ENCODE measurements at regions not wholly inside any gene's neighbourhood (a gene's known extent, or its start where the extent isn't known, plus 50 kb on each side); places are given as distances from the start of the nearest gene placed in this dataset.
A peak's percentile ranks its signal among the peaks of the same experiment; 100 is the strongest.

- peaks cover 2% of the 10 kb centered on the region for H3K9me3 Mint-ChIP-seq (ENCODE audit: unreplicated experiment)
Observed at GRCh38 chr4:123976819-123977218, 580.2 kb downstream of the SPRY1 start.

DNA sequence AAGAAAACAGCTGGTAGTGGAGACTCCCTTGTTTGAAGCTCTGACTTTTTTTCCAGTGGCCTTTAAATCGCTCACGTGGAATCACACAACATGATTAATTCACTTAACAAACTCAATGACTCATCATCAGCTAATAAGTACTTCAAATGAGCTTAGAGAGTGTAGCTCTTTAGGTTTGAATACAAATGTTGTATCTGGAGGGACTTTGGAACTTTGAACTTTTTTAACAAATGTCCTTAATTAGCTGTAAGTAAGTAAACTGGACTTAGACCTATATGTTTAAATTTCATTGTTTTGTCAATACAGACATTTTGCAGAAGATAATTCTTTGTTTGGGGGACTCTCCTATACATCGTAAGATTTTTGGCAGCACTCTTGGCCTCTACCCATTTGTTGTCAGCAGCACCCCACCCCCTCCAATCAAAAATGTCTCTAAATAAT is 581.1 kb downstream of the SPRY1 start:
- H3K36me3 ChIP-seq (ENCODE audit: insufficient read depth, low read length) = no peaks in the 10 kb centered on the region
- Mint-ChIP-seq H3K4me1 (ENCODE audit: low read depth, unreplicated experiment) (peaks cover 5% of the 10 kb centered on the region), H3K9me3 (ENCODE audit: unreplicated experiment) (peaks cover 2% of the 10 kb centered on the region), H3K27me3 (ENCODE audit: low read depth, unreplicated experiment) (no peaks in the 10 kb centered on the region), H3K36me3 (ENCODE audit: low read depth, unreplicated experiment) (peaks cover 3% of the 10 kb centered on the region), H3K4me3 (ENCODE audit: unreplicated experiment) (no peak overlapping the region), H3K27ac (ENCODE audit: unreplicated experiment) (no peak overlapping the region)
- FAIRE-seq (no peak), DNase-seq (ENCODE audit: low read depth) (peak; percentile 60)
- no peak overlapping the region for H3K9ac ChIP-seq (ENCODE audit: low read length)
- no peaks in the 10 kb centered on the region for H3K27me3 ChIP-seq (ENCODE audit: insufficient read depth, low read length)
- no peak overlapping the region for H2AFZ ChIP-seq (ENCODE audit: low read depth, low read length)
- no peaks in the 10 kb centered on the region for H4K20me1 ChIP-seq (ENCODE audit: insufficient read depth, low read length)
- no peaks in the 10 kb centered on the region for H3K4me1 ChIP-seq (ENCODE audit: insufficient read depth, low read length)
- no peak overlapping the region for H3K4me2 ChIP-seq (ENCODE audit: low read length)
- TF ChIP-seq EZH2 (IDR thresholded peaks at IDR 0.05; ENCODE audit: insufficient read depth, low read length) = no peak
- TF ChIP-seq, protein P1, sequence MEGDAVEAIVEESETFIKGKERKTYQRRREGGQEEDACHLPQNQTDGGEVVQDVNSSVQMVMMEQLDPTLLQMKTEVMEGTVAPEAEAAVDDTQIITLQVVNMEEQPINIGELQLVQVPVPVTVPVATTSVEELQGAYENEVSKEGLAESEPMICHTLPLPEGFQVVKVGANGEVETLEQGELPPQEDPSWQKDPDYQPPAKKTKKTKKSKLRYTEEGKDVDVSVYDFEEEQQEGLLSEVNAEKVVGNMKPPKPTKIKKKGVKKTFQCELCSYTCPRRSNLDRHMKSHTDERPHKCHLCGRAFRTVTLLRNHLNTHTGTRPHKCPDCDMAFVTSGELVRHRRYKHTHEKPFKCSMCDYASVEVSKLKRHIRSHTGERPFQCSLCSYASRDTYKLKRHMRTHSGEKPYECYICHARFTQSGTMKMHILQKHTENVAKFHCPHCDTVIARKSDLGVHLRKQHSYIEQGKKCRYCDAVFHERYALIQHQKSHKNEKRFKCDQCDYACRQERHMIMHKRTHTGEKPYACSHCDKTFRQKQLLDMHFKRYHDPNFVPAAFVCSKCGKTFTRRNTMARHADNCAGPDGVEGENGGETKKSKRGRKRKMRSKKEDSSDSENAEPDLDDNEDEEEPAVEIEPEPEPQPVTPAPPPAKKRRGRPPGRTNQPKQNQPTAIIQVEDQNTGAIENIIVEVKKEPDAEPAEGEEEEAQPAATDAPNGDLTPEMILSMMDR (IDR thresholded peaks at IDR 0.05; ENCODE audit: insufficient read depth, low read depth, low read length) = no peak
- H3K4me3 ChIP-seq (ENCODE audit: insufficient read depth, low read depth, low read length) = no peak overlapping the region
- no peak overlapping the region for H3K27ac ChIP-seq (ENCODE audit: low read depth, low read length)
- no peaks in the 10 kb centered on the region for H3K9me3 ChIP-seq (ENCODE audit: insufficient read depth, low read depth, low read length)
- no peaks in the 10 kb centered on the region for H3K79me2 ChIP-seq (ENCODE audit: insufficient read depth, low read length)

More at GRCh38 chr4:123976819-123977218, 580.2 kb downstream of the SPRY1 start:
- H3K4me2 ChIP-seq (ENCODE audit: low read length) = no peak overlapping the region
- no peaks in the 10 kb centered on the region for H3K27me3 Mint-ChIP-seq (ENCODE audit: low read depth, unreplicated experiment)
- TF ChIP-seq EZH2 (IDR thresholded peaks at IDR 0.05; ENCODE audit: insufficient read depth, low read length) = no peak
- TF ChIP-seq, protein P1 (IDR thresholded peaks at IDR 0.05; ENCODE audit: insufficient read depth, low read depth, low read length) = no peak
- no peak overlapping the region for H3K4me3 Mint-ChIP-seq (ENCODE audit: unreplicated experiment)
- no peaks in the 10 kb centered on the region for H4K20me1 ChIP-seq (ENCODE audit: insufficient read depth, low read length)
- no peaks in the 10 kb centered on the region for H3K79me2 ChIP-seq (ENCODE audit: insufficient read depth, low read length)
- peaks cover 3% of the 10 kb centered on the region for H3K36me3 Mint-ChIP-seq (ENCODE audit: low read depth, unreplicated experiment)
- no peak for DNase-seq (ENCODE audit: low read depth)
- FAIRE-seq = no peak
- H3K27ac Mint-ChIP-seq (ENCODE audit: unreplicated experiment) = no peak overlapping the region
- no peaks in the 10 kb centered on the region for H3K27me3 ChIP-seq (ENCODE audit: insufficient read depth, low read length)
- H3K4me1 Mint-ChIP-seq (ENCODE audit: low read depth, unreplicated experiment) = peaks cover 5% of the 10 kb centered on the region
- H2AFZ ChIP-seq (ENCODE audit: low read depth, low read length) = peak overlapping the region; percentile 54
- no peaks in the 10 kb centered on the region for H3K36me3 ChIP-seq (ENCODE audit: insufficient read depth, low read length)
- H3K9me3 ChIP-seq (ENCODE audit: insufficient read depth, low read depth, low read length) = no peaks in the 10 kb centered on the region
- no peak overlapping the region for H3K9ac ChIP-seq (ENCODE audit: low read length)
- no peak overlapping the region for H3K4me3 ChIP-seq (ENCODE audit: insufficient read depth, low read depth, low read length)
- no peak overlapping the region for H3K27ac ChIP-seq (ENCODE audit: low read depth, low read length)
- H3K4me1 ChIP-seq (ENCODE audit: insufficient read depth, low read length) = no peaks in the 10 kb centered on the region

DNA sequence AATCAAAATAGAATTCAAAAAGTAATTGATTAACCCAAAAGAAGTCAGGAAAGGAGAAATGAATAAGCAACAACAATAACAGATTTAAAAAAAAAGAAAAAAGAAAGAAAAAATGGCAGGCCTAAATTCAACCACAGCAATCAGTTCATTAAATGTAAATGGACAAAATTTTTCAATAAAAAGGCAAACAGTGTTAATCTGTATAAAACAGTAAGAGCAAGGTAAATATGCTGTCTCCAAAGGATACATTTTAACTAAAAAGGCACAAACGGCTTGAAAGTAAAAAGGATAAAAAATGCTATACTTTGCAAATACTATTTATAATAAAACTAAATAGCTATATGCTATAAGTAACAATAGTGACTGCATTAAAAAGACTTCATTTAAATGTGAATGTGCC is 582.0 kb downstream of the SPRY1 start:
- Histone ChIP-seq H4K20me1 (ENCODE audit: insufficient read depth, low read length) (no peaks in the 10 kb centered on the region), H3K27me3 (ENCODE audit: insufficient read depth, low read length) (no peaks in the 10 kb centered on the region), H3K9ac (ENCODE audit: low read length) (no peak overlapping the region), H3K79me2 (ENCODE audit: insufficient read depth, low read length) (no peaks in the 10 kb centered on the region), H3K4me3 (ENCODE audit: insufficient read depth, low read depth, low read length) (no peak overlapping the region), H3K4me2 (ENCODE audit: low read length) (no peak overlapping the region), H3K27ac (ENCODE audit: low read depth, low read length) (no peak overlapping the region), H3K9me3 (ENCODE audit: insufficient read depth, low read depth, low read length) (no peaks in the 10 kb centered on the region), H3K4me1 (ENCODE audit: insufficient read depth, low read length) (no peaks in the 10 kb centered on the region), H2AFZ (ENCODE audit: low read depth, low read length) (no peak overlapping the region), H3K36me3 (ENCODE audit: insufficient read depth, low read length) (no peaks in the 10 kb centered on the region)
- TF ChIP-seq, protein P1 (IDR thresholded peaks at IDR 0.05; ENCODE audit: insufficient read depth, low read depth, low read length) = no peak
- no peak for TF ChIP-seq EZH2 (IDR thresholded peaks at IDR 0.05; ENCODE audit: insufficient read depth, low read length)
- FAIRE-seq (no peak), DNase-seq (ENCODE audit: low read depth) (no peak)
- Mint-ChIP-seq H3K27ac (ENCODE audit: unreplicated experiment) (no peak overlapping the region), H3K9me3 (ENCODE audit: unreplicated experiment) (no peaks in the 10 kb centered on the region), H3K36me3 (ENCODE audit: low read depth, unreplicated experiment) (peaks cover 3% of the 10 kb centered on the region), H3K4me3 (ENCODE audit: unreplicated experiment) (no peak overlapping the region), H3K4me1 (ENCODE audit: low read depth, unreplicated experiment) (peaks cover 5% of the 10 kb centered on the region), H3K27me3 (ENCODE audit: low read depth, unreplicated experiment) (no peaks in the 10 kb centered on the region)
